ENCODE measurements at regions not wholly inside any gene's neighbourhood (a gene's known extent, or its start where the extent isn't known, plus 50 kb on each side); places are given as distances from the start of the nearest gene placed in this dataset.

GRCh38 chr5:114644576-114644975 is 282.7 kb downstream of the KCNN2 start:
- Histone ChIP-seq H3K36me3 (ENCODE audit: low read depth) (no peaks in the 10 kb centered on the region), H3K27me3 (ENCODE audit: insufficient read depth, poor library complexity, severe bottlenecking) (no peaks in the 10 kb centered on the region), H3K4me3 (ENCODE audit: severe bottlenecking) (no peak overlapping the region), H3K27ac (ENCODE audit: poor library complexity, severe bottlenecking) (no peak overlapping the region), H3K9me3 (ENCODE audit: severe bottlenecking) (peaks cover 2% of the 10 kb centered on the region), H3K4me1 (ENCODE audit: insufficient read depth, poor library complexity, severe bottlenecking) (no peaks in the 10 kb centered on the region)
- no peak for ATAC-seq (ENCODE audit: low read depth)
- DNase-seq (ENCODE audit: low spot score): no peak
- no peak for TF ChIP-seq CTCF (IDR thresholded peaks at IDR 0.05; ENCODE audit: poor library complexity, severe bottlenecking)

- Histone ChIP-seq H3K36me3 (ENCODE audit: low read depth) (no peaks in the 10 kb centered on the region), H3K9me3 (ENCODE audit: severe bottlenecking) (peaks cover 7% of the 10 kb centered on the region), H3K4me1 (ENCODE audit: insufficient read depth, poor library complexity, severe bottlenecking) (no peaks in the 10 kb centered on the region), H3K27ac (ENCODE audit: poor library complexity, severe bottlenecking) (no peak overlapping the region), H3K27me3 (ENCODE audit: insufficient read depth, poor library complexity, severe bottlenecking) (no peaks in the 10 kb centered on the region), H3K4me3 (ENCODE audit: severe bottlenecking) (no peak overlapping the region)
- no peak for TF ChIP-seq CTCF (IDR thresholded peaks at IDR 0.05; ENCODE audit: poor library complexity, severe bottlenecking)
- DNase-seq (ENCODE audit: low spot score) (no peak), ATAC-seq (ENCODE audit: low read depth) (no peak)
Measured at GRCh38 chr5:114636271-114636670, 274.4 kb downstream of the KCNN2 start.

- no peaks in the 10 kb centered on the region for H3K27me3 ChIP-seq (ENCODE audit: insufficient read depth, poor library complexity, severe bottlenecking)
- H3K27ac ChIP-seq (ENCODE audit: poor library complexity, severe bottlenecking): no peak overlapping the region
- no peak for TF ChIP-seq CTCF (IDR thresholded peaks at IDR 0.05; ENCODE audit: poor library complexity, severe bottlenecking)
- no peaks in the 10 kb centered on the region for H3K36me3 ChIP-seq (ENCODE audit: low read depth)
- H3K4me3 ChIP-seq (ENCODE audit: severe bottlenecking): no peak overlapping the region
- no peaks in the 10 kb centered on the region for H3K4me1 ChIP-seq (ENCODE audit: insufficient read depth, poor library complexity, severe bottlenecking)
- ATAC-seq (ENCODE audit: low read depth): no peak
- peaks cover 7% of the 10 kb centered on the region for H3K9me3 ChIP-seq (ENCODE audit: severe bottlenecking)
- no peak for DNase-seq (ENCODE audit: low spot score)
Measured at GRCh38 chr5:114634967-114635901, 273.4 kb downstream of the KCNN2 start.

GRCh38 chr5:114634517-114634916 is 272.6 kb downstream of the KCNN2 start:
- no peak for ATAC-seq (ENCODE audit: low read depth)
- Histone ChIP-seq H3K36me3 (ENCODE audit: low read depth) (no peaks in the 10 kb centered on the region), H3K27ac (ENCODE audit: poor library complexity, severe bottlenecking) (no peak overlapping the region), H3K9me3 (ENCODE audit: severe bottlenecking) (peaks cover 7% of the 10 kb centered on the region), H3K27me3 (ENCODE audit: insufficient read depth, poor library complexity, severe bottlenecking) (no peaks in the 10 kb centered on the region), H3K4me1 (ENCODE audit: insufficient read depth, poor library complexity, severe bottlenecking) (no peaks in the 10 kb centered on the region), H3K4me3 (ENCODE audit: severe bottlenecking) (no peak overlapping the region)
- DNase-seq (ENCODE audit: low spot score): no peak
- no peak for TF ChIP-seq CTCF (IDR thresholded peaks at IDR 0.05; ENCODE audit: poor library complexity, severe bottlenecking)

- H3K27ac ChIP-seq (ENCODE audit: poor library complexity, severe bottlenecking): no peak overlapping the region
- no peaks in the 10 kb centered on the region for H3K4me1 ChIP-seq (ENCODE audit: insufficient read depth, poor library complexity, severe bottlenecking)
- no peak for TF ChIP-seq CTCF (IDR thresholded peaks at IDR 0.05; ENCODE audit: poor library complexity, severe bottlenecking)
- DNase-seq (ENCODE audit: low spot score) (no peak), ATAC-seq (ENCODE audit: low read depth) (no peak)
- H3K9me3 ChIP-seq (ENCODE audit: severe bottlenecking): peaks cover 5% of the 10 kb centered on the region
- H3K36me3 ChIP-seq (ENCODE audit: low read depth): no peaks in the 10 kb centered on the region
- no peak overlapping the region for H3K4me3 ChIP-seq (ENCODE audit: severe bottlenecking)
- H3K27me3 ChIP-seq (ENCODE audit: insufficient read depth, poor library complexity, severe bottlenecking): peaks cover 2% of the 10 kb centered on the region
Measured at GRCh38 chr5:114612406-114612805, 250.5 kb downstream of the KCNN2 start.

Measured in RWPE2 (cell line).